ENCODE measurements at regions not wholly inside any gene's neighbourhood (a gene's known extent, or its start where the extent isn't known, plus 50 kb on each side); places are given as distances from the start of the nearest gene placed in this dataset.
A peak's percentile ranks its signal among the peaks of the same experiment; 100 is the strongest.

GRCh38 chr7:108794466-108794865 lies 224.8 kb downstream of the DNAJB9 start:
- Mint-ChIP-seq H3K9me3 (peaks cover 0 to 13% (median 4%) of the 10 kb centered on the region in 7 donors), H3K27ac (no peak overlapping the region), H3K36me3 (no peaks in the 10 kb centered on the region), H3K4me1 (no peaks in the 10 kb centered on the region), H3K27me3 (ENCODE audit: low read depth in 3 of 3) (no peaks in the 10 kb centered on the region), H3K4me3 (no peak overlapping the region)
- H3K9me3 ChIP-seq (replicated peaks in 1 of 2; ENCODE audit: control insufficient read depth in 1 of 2, insufficient read depth in 1 of 2, low read length in 2 of 2) = peaks cover 0 to 19% of the 10 kb centered on the region in 2 donors
- intact Hi-C loops (cut with micrococcal nuclease) = no loop called here
- no peak for DNase-seq
- no peaks in the 10 kb centered on the region for H4K20me1 ChIP-seq (ENCODE audit: insufficient read depth, low read length)
- no peak overlapping the region for H3K27ac ChIP-seq (ENCODE audit: low read depth in 1 of 2, low read length in 2 of 2)
- H2AFZ ChIP-seq (ENCODE audit: insufficient read depth, low read depth, low read length, poor library complexity, severe bottlenecking) = no peak overlapping the region
- no peak for TF ChIP-seq CTCF (IDR thresholded peaks at IDR 0.05)
- H3K4me2 ChIP-seq (replicated peaks; ENCODE audit: extremely low read depth, low read length, poor library complexity, severe bottlenecking) = no peak overlapping the region
- no peaks in the 10 kb centered on the region for H3K4me1 ChIP-seq (ENCODE audit: control insufficient read depth in 1 of 2, insufficient read depth in 2 of 2, low read length in 2 of 2)
- no peaks in the 10 kb centered on the region for H3K27me3 ChIP-seq (ENCODE audit: control insufficient read depth in 2 of 2, insufficient read depth in 2 of 2, low read length in 2 of 2)
- H3K79me2 ChIP-seq (ENCODE audit: insufficient read depth, low read length) = no peaks in the 10 kb centered on the region
- H3K36me3 ChIP-seq (replicated peaks in 1 of 2; ENCODE audit: control insufficient read depth in 1 of 2, insufficient read depth in 2 of 2, low read length in 2 of 2) = no peaks in the 10 kb centered on the region
- H3K9ac ChIP-seq (ENCODE audit: insufficient read depth, low read length, poor library complexity, severe bottlenecking) = no peak overlapping the region
- no peak overlapping the region for H3K4me3 ChIP-seq (replicated peaks in 1 of 3; ENCODE audit: low read depth in 2 of 3, low read length in 3 of 3)
- 67% methylated on average over 1 of the region's 1 CpG for WGBS (ENCODE audit: insufficient coverage)

GRCh38 chr7:108802650-108803049 lies 233.0 kb downstream of the DNAJB9 start:
- Histone ChIP-seq H3K27ac (ENCODE audit: low read depth in 1 of 2, low read length in 2 of 2) (no peak overlapping the region), H3K36me3 (replicated peaks in 1 of 2; ENCODE audit: control insufficient read depth in 1 of 2, insufficient read depth in 2 of 2, low read length in 2 of 2) (no peaks in the 10 kb centered on the region), H3K79me2 (ENCODE audit: insufficient read depth, low read length) (no peaks in the 10 kb centered on the region), H3K27me3 (ENCODE audit: control insufficient read depth in 2 of 2, insufficient read depth in 2 of 2, low read length in 2 of 2) (no peaks in the 10 kb centered on the region), H2AFZ (ENCODE audit: insufficient read depth, low read depth, low read length, poor library complexity, severe bottlenecking) (no peak overlapping the region), H3K9me3 (replicated peaks in 1 of 2; ENCODE audit: control insufficient read depth in 1 of 2, insufficient read depth in 1 of 2, low read length in 2 of 2) (no peaks in the 10 kb centered on the region), H3K4me3 (replicated peaks in 1 of 3; ENCODE audit: low read depth in 2 of 3, low read length in 3 of 3) (no peak overlapping the region), H3K4me1 (ENCODE audit: control insufficient read depth in 1 of 2, insufficient read depth in 2 of 2, low read length in 2 of 2) (no peaks in the 10 kb centered on the region), H4K20me1 (ENCODE audit: insufficient read depth, low read length) (no peaks in the 10 kb centered on the region), H3K9ac (ENCODE audit: insufficient read depth, low read length, poor library complexity, severe bottlenecking) (no peak overlapping the region), H3K4me2 (replicated peaks; ENCODE audit: extremely low read depth, low read length, poor library complexity, severe bottlenecking) (no peak overlapping the region)
- peak in 1 of 3 donors; percentile 3 for DNase-seq
- TF ChIP-seq CTCF (IDR thresholded peaks at IDR 0.05) = no peak
- peaks cover 0 to 3% (median 0%) of the 10 kb centered on the region in 7 donors for H3K9me3 Mint-ChIP-seq
- WGBS (ENCODE audit: insufficient coverage) = no CpG with 5 or more reads among the region's 2 CpGs
- intact Hi-C loops (cut with micrococcal nuclease) = no loop called here
- H3K4me1 Mint-ChIP-seq = no peaks in the 10 kb centered on the region
- no peak overlapping the region for H3K4me3 Mint-ChIP-seq
- no peaks in the 10 kb centered on the region for H3K36me3 Mint-ChIP-seq
- H3K27ac Mint-ChIP-seq = no peak overlapping the region
- H3K27me3 Mint-ChIP-seq (ENCODE audit: low read depth in 3 of 3) = no peaks in the 10 kb centered on the region
